Neural crest cell (in vitro differentiated cells): ENCODE measurements at regions not wholly inside any gene's neighbourhood (a gene's known extent, or its start where the extent isn't known, plus 50 kb on each side); places are given as distances from the start of the nearest gene placed in this dataset.

Experiments
- DNase-seq: peaks from one replicate; pipeline ENCODE4 v3.0.0; 2021; ENCODE audit warnings: low read depth, mixed read lengths, low spot score
- H3K27ac Mint-ChIP-seq: one replicate; pipeline ENCODE4 v1.8.0; 2021; ENCODE audit warnings: mild to moderate bottlenecking, mixed read lengths; ENCODE audit not compliant: unreplicated experiment
- H3K27me3 Mint-ChIP-seq: 2 replicates; pipeline ENCODE4 v1.8.0; 2021; ENCODE audit warnings: low read depth, mild to moderate bottlenecking, mixed read lengths
- H3K36me3 Mint-ChIP-seq: 2 replicates; pipeline ENCODE4 v1.8.0; 2021; ENCODE audit warnings: low read depth, mild to moderate bottlenecking, mixed read lengths
- H3K4me1 Mint-ChIP-seq: 2 replicates; pipeline ENCODE4 v1.8.0; 2021; ENCODE audit warnings: mixed read lengths
- H3K4me3 Mint-ChIP-seq: one replicate; pipeline ENCODE4 v1.8.0; 2021; ENCODE audit warnings: mild to moderate bottlenecking, mixed read lengths
- H3K9me3 Mint-ChIP-seq: 2 replicates; pipeline ENCODE4 v1.8.0; 2021; ENCODE audit warnings: mixed read lengths
- CTCF ChIP-seq: fragments of 200-600 bp; sonication (generic); conservative IDR thresholded peaks from 2 replicates; pipeline ENCODE4 v1.5.0; 2021; ENCODE audit warnings: antibody characterized with exemption, mild to moderate bottlenecking

DNA sequence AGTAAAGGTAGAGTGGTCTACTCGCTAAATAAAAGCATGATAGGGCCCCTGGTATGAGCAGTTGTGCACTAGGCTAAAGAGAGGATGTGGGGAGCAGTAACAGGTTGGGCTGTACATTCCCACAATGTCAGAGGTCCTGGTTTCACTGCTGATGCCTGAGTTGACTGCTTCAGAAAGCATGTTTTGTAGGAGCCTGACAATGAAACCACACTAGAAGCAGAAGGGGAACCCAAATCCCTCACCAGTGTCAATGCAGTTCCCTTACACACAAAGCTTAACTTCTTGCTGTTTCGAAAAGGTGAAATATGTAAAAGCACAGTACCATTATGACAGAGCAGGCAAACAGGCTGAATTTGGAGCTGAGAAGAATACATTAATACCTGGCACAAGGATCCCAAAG lies 291.7 kb upstream of the KYNU start:
- Mint-ChIP-seq H3K27ac (no peak overlapping the region), H3K36me3 (no peaks in the 10 kb centered on the region), H3K27me3 (no peaks in the 10 kb centered on the region), H3K9me3 (no peaks in the 10 kb centered on the region), H3K4me3 (no peak overlapping the region), H3K4me1 (peaks cover 9% of the 10 kb centered on the region)
- no peak for DNase-seq
- TF ChIP-seq CTCF, result no peak

DNA sequence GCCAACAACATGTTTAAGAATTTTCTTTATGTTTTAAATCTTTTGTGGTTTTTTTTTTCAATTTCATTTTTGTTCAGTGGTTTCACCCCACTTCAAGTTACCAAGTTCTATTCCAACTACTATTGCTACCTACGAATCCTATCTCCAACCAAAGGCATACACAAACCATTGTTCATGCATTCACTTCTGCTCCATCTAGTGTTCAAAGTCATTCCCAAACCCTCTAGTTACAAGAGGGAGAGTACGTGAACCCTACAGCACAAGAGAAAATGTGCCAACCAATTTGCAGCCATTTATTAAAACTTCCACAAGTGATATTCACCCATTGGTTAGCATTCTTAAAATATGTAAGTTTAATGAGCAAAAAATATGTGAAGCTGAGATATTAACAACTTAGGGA lies 295.1 kb upstream of the KYNU start:
- H3K4me1 Mint-ChIP-seq, result peaks cover 9% of the 10 kb centered on the region
- H3K36me3 Mint-ChIP-seq, result no peaks in the 10 kb centered on the region
- no peak overlapping the region for H3K27ac Mint-ChIP-seq
- no peak for TF ChIP-seq CTCF
- DNase-seq, result no peak
- no peaks in the 10 kb centered on the region for H3K9me3 Mint-ChIP-seq
- H3K4me3 Mint-ChIP-seq, result no peak overlapping the region
- H3K27me3 Mint-ChIP-seq, result no peaks in the 10 kb centered on the region

GRCh38 chr2:142581491-142581890 lies 296.0 kb upstream of the KYNU start:
- no peaks in the 10 kb centered on the region for H3K9me3 Mint-ChIP-seq
- H3K27ac Mint-ChIP-seq, result no peak overlapping the region
- no peaks in the 10 kb centered on the region for H3K27me3 Mint-ChIP-seq
- H3K4me3 Mint-ChIP-seq, result no peak overlapping the region
- DNase-seq, result no peak
- no peak for TF ChIP-seq CTCF
- peaks cover 2% of the 10 kb centered on the region for H3K4me1 Mint-ChIP-seq
- H3K36me3 Mint-ChIP-seq, result no peaks in the 10 kb centered on the region

- Mint-ChIP-seq H3K4me3 (no peak overlapping the region), H3K36me3 (no peaks in the 10 kb centered on the region), H3K9me3 (no peaks in the 10 kb centered on the region), H3K4me1 (no peaks in the 10 kb centered on the region), H3K27me3 (no peaks in the 10 kb centered on the region), H3K27ac (no peak overlapping the region)
- DNase-seq, result no peak
- TF ChIP-seq CTCF, result no peak
Observed at GRCh38 chr2:142580691-142581090, 296.8 kb upstream of the KYNU start.

DNA sequence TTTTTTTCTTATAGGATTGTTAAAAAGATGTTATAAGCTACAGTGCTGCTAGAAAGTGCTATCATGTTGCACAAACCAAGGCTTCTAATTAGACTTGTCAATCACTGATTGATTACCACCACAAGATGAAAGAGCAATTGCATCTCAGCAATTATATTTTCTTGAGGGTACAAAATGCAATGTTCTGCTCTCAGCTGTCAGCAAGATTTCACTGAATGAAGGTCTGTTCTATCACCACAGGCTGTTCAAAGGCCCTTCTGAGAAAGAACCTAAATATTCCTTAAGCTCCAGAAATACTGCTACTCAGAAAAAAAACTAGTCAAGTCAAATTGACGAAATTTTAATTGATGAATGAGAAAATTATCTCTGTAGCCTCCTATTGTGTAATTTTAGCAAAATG lies 301.9 kb upstream of the KYNU start:
- H3K4me1 Mint-ChIP-seq, result no peaks in the 10 kb centered on the region
- TF ChIP-seq CTCF, result no peak
- DNase-seq, result no peak
- no peaks in the 10 kb centered on the region for H3K9me3 Mint-ChIP-seq
- no peak overlapping the region for H3K4me3 Mint-ChIP-seq
- no peaks in the 10 kb centered on the region for H3K36me3 Mint-ChIP-seq
- H3K27ac Mint-ChIP-seq, result no peak overlapping the region
- no peaks in the 10 kb centered on the region for H3K27me3 Mint-ChIP-seq

- no peaks in the 10 kb centered on the region for H3K9me3 Mint-ChIP-seq
- H3K36me3 Mint-ChIP-seq, result no peaks in the 10 kb centered on the region
- no peak for DNase-seq
- TF ChIP-seq CTCF, result no peak
- no peaks in the 10 kb centered on the region for H3K27me3 Mint-ChIP-seq
- no peaks in the 10 kb centered on the region for H3K4me1 Mint-ChIP-seq
- no peak overlapping the region for H3K4me3 Mint-ChIP-seq
- no peak overlapping the region for H3K27ac Mint-ChIP-seq
Observed at GRCh38 chr2:142574388-142574787, 303.1 kb upstream of the KYNU start.
